Osteocyte (in vitro differentiated cells): ENCODE measurements at regions not wholly inside any gene's neighbourhood (a gene's known extent, or its start where the extent isn't known, plus 50 kb on each side); places are given as distances from the start of the nearest gene placed in this dataset.
"Not testable (repeated sequence)": the region's sequence is repeated elsewhere in the genome, so short reads cannot be mapped to it uniquely, and the experiment has no call there.

ENCODE experiments used
- DNase-seq: peaks from one replicate; pipeline ENCODE4 v3.0.0; 2021; ENCODE audit warnings: mixed read lengths; ENCODE audit not compliant: unreplicated experiment; ENCODE audit errors: extremely low spot score
- H3K27ac Mint-ChIP-seq: one replicate; pipeline ENCODE4 v1.8.0; 2021; ENCODE audit warnings: mild to moderate bottlenecking, mixed read lengths; ENCODE audit not compliant: unreplicated experiment
- H3K27me3 Mint-ChIP-seq: one replicate; pipeline ENCODE4 v1.8.0; 2021; ENCODE audit warnings: mixed read lengths; ENCODE audit not compliant: unreplicated experiment
- H3K36me3 Mint-ChIP-seq: one replicate; pipeline ENCODE4 v1.8.0; 2021; ENCODE audit warnings: mixed read lengths; ENCODE audit not compliant: unreplicated experiment
- H3K4me1 Mint-ChIP-seq: one replicate; pipeline ENCODE4 v1.8.0; 2021; ENCODE audit warnings: mixed read lengths; ENCODE audit not compliant: unreplicated experiment
- H3K4me3 Mint-ChIP-seq: one replicate; pipeline ENCODE4 v1.8.0; 2021; ENCODE audit warnings: mild to moderate bottlenecking, moderate library complexity, mixed read lengths; ENCODE audit not compliant: unreplicated experiment
- H3K9me3 Mint-ChIP-seq: one replicate; pipeline ENCODE4 v1.8.0; 2021; ENCODE audit warnings: mixed read lengths; ENCODE audit not compliant: unreplicated experiment
- TF ChIP-seq, protein P1 (sequence below): fragments of 200-600 bp; sonication (generic); IDR thresholded peaks from 2 replicates; pipeline ENCODE4 v1.5.0; 2021; ENCODE audit warnings: antibody characterized with exemption, mild to moderate bottlenecking, moderate library complexity

GRCh38 chr14:30017370-30017993 is 89.8 kb upstream of the PRKD1 start:
- Mint-ChIP-seq H3K4me1 (no peaks in the 10 kb centered on the region), H3K27ac (no peak overlapping the region), H3K27me3 (no peaks in the 10 kb centered on the region), H3K4me3 (no peak overlapping the region), H3K36me3 (no peaks in the 10 kb centered on the region), H3K9me3 (no peaks in the 10 kb centered on the region)
- TF ChIP-seq, protein P1, sequence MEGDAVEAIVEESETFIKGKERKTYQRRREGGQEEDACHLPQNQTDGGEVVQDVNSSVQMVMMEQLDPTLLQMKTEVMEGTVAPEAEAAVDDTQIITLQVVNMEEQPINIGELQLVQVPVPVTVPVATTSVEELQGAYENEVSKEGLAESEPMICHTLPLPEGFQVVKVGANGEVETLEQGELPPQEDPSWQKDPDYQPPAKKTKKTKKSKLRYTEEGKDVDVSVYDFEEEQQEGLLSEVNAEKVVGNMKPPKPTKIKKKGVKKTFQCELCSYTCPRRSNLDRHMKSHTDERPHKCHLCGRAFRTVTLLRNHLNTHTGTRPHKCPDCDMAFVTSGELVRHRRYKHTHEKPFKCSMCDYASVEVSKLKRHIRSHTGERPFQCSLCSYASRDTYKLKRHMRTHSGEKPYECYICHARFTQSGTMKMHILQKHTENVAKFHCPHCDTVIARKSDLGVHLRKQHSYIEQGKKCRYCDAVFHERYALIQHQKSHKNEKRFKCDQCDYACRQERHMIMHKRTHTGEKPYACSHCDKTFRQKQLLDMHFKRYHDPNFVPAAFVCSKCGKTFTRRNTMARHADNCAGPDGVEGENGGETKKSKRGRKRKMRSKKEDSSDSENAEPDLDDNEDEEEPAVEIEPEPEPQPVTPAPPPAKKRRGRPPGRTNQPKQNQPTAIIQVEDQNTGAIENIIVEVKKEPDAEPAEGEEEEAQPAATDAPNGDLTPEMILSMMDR = no peak
- DNase-seq = no peak

DNA sequence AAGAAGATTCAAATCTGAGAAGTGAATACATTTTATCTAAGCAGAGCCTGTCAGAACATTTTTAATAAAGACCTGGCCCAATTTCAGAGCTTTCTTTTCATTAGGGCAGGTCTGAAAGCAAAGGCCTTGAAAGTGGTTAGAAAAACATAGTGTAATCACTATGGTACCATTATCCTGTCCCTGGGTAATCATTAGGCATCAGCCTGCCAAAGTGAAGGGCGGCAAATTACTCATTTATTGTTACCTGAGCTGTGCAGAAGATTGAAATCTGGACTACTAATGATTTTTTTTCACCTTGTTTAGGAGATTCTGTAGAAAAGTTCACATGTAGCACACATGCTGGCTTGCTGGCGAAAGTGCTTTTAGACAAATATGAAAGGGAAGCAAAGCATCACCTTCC is 92.6 kb upstream of the PRKD1 start:
- Mint-ChIP-seq H3K27ac (no peak overlapping the region), H3K27me3 (no peaks in the 10 kb centered on the region), H3K4me3 (no peak overlapping the region), H3K9me3 (peaks cover 5% of the 10 kb centered on the region), H3K4me1 (no peaks in the 10 kb centered on the region), H3K36me3 (no peaks in the 10 kb centered on the region)
- DNase-seq = no peak
- TF ChIP-seq, protein P1 = no peak

GRCh38 chr14:30020687-30021086 is 93.0 kb upstream of the PRKD1 start:
- Mint-ChIP-seq H3K4me3 (no peak overlapping the region), H3K4me1 (no peaks in the 10 kb centered on the region), H3K36me3 (no peaks in the 10 kb centered on the region), H3K27ac (no peak overlapping the region), H3K9me3 (peaks cover 5% of the 10 kb centered on the region), H3K27me3 (no peaks in the 10 kb centered on the region)
- DNase-seq = no peak
- TF ChIP-seq, protein P1 = no peak

DNA sequence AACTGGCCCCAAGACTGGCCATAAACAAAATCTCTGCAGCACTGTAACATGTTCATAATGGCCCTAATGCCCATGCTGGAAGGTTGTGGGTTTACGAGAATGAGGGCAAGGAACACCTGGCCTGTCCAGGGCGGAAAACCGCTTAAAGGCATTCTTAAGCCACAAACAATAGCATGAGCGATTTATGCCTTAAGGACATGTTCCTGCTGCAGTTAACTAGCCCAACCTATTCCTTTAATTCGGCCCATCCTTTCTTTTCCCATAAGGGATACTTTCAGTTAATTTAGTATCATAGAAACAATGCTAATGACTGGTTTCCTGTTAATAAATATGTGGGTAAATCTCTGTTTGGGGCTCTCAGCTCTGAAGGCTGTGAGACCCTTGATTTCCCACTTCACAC is 95.7 kb upstream of the PRKD1 start:
- H3K9me3 Mint-ChIP-seq = peaks cover 15% of the 10 kb centered on the region
- H3K27ac Mint-ChIP-seq, H3K36me3 Mint-ChIP-seq, DNase-seq, H3K4me3 Mint-ChIP-seq, H3K27me3 Mint-ChIP-seq, H3K4me1 Mint-ChIP-seq: not testable (repeated sequence)

GRCh38 chr14:30034152-30034551 is 106.5 kb upstream of the PRKD1 start:
- Mint-ChIP-seq H3K27ac (no peak overlapping the region), H3K36me3 (no peaks in the 10 kb centered on the region), H3K4me1 (no peaks in the 10 kb centered on the region), H3K27me3 (no peaks in the 10 kb centered on the region), H3K9me3 (peaks cover 10% of the 10 kb centered on the region), H3K4me3 (no peak overlapping the region)
- DNase-seq = no peak
- TF ChIP-seq, protein P1 = no peak

DNA sequence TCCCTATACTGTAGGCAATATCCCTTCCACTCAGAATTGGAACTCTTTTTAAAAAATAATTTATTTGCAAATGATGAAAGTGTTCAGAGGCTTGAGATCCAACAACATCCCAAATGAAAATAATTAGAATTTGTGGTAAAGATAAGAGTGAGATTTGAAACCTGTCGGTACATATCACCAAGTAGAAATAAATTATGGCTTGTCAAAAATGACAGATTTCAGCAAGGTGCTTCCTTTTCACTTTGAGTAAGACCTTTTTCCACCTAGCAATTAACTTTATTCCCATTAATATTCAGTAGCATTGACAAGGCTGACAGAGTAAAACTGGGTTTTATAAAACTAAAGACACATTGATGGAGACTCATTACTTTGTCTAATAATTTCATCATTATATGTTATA is 107.7 kb upstream of the PRKD1 start:
- Mint-ChIP-seq H3K36me3 (no peaks in the 10 kb centered on the region), H3K27ac (no peak overlapping the region), H3K9me3 (peaks cover 4% of the 10 kb centered on the region), H3K4me3 (no peak overlapping the region), H3K4me1 (no peaks in the 10 kb centered on the region), H3K27me3 (no peaks in the 10 kb centered on the region)
- TF ChIP-seq, protein P1 = no peak
- no peak for DNase-seq
